Transverse colon (tissue), 4 donors: ENCODE measurements at regions not wholly inside any gene's neighbourhood (a gene's known extent, or its start where the extent isn't known, plus 50 kb on each side); places are given as distances from the start of the nearest gene placed in this dataset.

Source experiments
- DNase-seq: peaks from one replicate; pipeline ENCODE4 v3.0.0-alpha.2; 2019
- H3K27ac ChIP-seq, 4 donors: fragments of 200-600 bp; sonication (generic); 2 replicates each; pipeline ENCODE4 v1.5.1; 2016 to 2018; ENCODE audit warnings: inconsistent platforms in 4 of 4
- H3K27me3 ChIP-seq: fragments of 200-600 bp; sonication (generic); 2 replicates; pipeline ENCODE4 v1.5.1; 2017; ENCODE audit warnings: inconsistent platforms
- H3K36me3 ChIP-seq, 4 donors: fragments of 200-600 bp; sonication (generic); 2 replicates each; pipeline ENCODE4 v1.5.1; 2017 to 2019; ENCODE audit warnings: inconsistent platforms in 4 of 4
- H3K4me1 ChIP-seq, 4 donors: fragments of 200-600 bp; sonication (generic); 2 replicates each; pipeline ENCODE4 v1.5.1; 2017 to 2020; ENCODE audit warnings: inconsistent platforms in 4 of 4
- H3K4me3 ChIP-seq, 4 donors: fragments of 200-600 bp; sonication (generic); 1 replicate in 1 of 4; 2 replicates in 3 of 4; pipeline versions ENCODE4 v1.5.1 to v1.6.1; 2017 to 2019; ENCODE audit warnings: inconsistent platforms in 4 of 4
- H3K9me3 ChIP-seq, 2 donors: fragments of 200-600 bp; sonication (generic); 2 replicates each; pipeline ENCODE4 v1.5.1; 2017 to 2019; ENCODE audit warnings: inconsistent platforms in 2 of 2
- CTCF ChIP-seq, 5 experiments: fragments of 200-600 bp in 3 of 5; fragments of 450-650 bp in 2 of 5; sonication (generic) in 3 of 5; IDR thresholded peaks; 1 replicate in 2 of 5; 2 replicates in 3 of 5; pipeline ENCODE4 v1.5.1; 2016 to 2017; ENCODE audit warnings: antibody characterized with exemption in 5 of 5, inconsistent platforms in 3 of 5, mild to moderate bottlenecking in 2 of 5, moderate library complexity in 1 of 5
- EP300 ChIP-seq: sonication (generic); formaldehyde crosslinking; IDR thresholded peaks from one replicate; pipeline ENCODE4 v1.6.1; 2017; ENCODE audit warnings: antibody characterized with exemption, low read depth
- POLR2A ChIP-seq: fragments of 450-650 bp; IDR thresholded peaks from one replicate; pipeline ENCODE4 v1.6.1; 2016; ENCODE audit warnings: antibody characterized with exemption, mild to moderate bottlenecking, moderate library complexity
- POLR2AphosphoS5 ChIP-seq, 3 donors: sonication (generic); formaldehyde crosslinking; IDR thresholded peaks; one replicate each; pipeline ENCODE4 v1.6.1; 2016; ENCODE audit warnings: antibody characterized with exemption in 3 of 3
- WGBS, 2 donors: methylation state at CpG; one replicate each; pipeline ENCODE4 v1.1.5; 2018; ENCODE audit warnings: low coverage in 1 of 2; 5-methylcytosine and 5-hydroxymethylcytosine counted together
- in situ Hi-C, 4 donors: fragments of 200-750 bp; cut with MboI; loops; one replicate each; pipeline versions ENCODE4 v1.15.0 to v1.15.1; 2017; ENCODE audit warnings: low sequenced_read_pairs in 3 of 4, low pct_ligation_motif_present in 1 of 4, low pct_unique_long_range_greater_than_20kb in 1 of 4
- intact Hi-C: fragments of 100-400 bp; cut with DNase I; formaldehyde crosslinking; loops from one replicate; pipeline ENCODE4 v1.15.1; 2023; ENCODE audit warnings: low total_unique reads

GRCh38 chr11:90855531-90855930 lies 632.7 kb upstream of the CHORDC1 start:
- 79 to 90% methylated on average over 2 to 4 of the region's 4 CpGs for WGBS, 2 donors
- H3K4me1 ChIP-seq: no peaks in the 10 kb centered on the region
- H3K27me3 ChIP-seq: no peaks in the 10 kb centered on the region
- no peak for DNase-seq
- TF ChIP-seq POLR2A (no peak), POLR2AphosphoS5 (IDR thresholded peaks at IDR 0.05) (no peak), CTCF (IDR thresholded peaks at IDR 0.05) (no peak), EP300 (no peak)
- no peak overlapping the region for H3K27ac ChIP-seq
- no peak overlapping the region for H3K4me3 ChIP-seq
- in situ Hi-C loops (no loop called here), intact Hi-C loops (no loop called here)
- no peaks in the 10 kb centered on the region for H3K36me3 ChIP-seq
- peaks cover 0 to 3% of the 10 kb centered on the region in 2 donors for H3K9me3 ChIP-seq

GRCh38 chr11:90851196-90851595 lies 628.3 kb upstream of the CHORDC1 start:
- Histone ChIP-seq H3K4me3 (no peak overlapping the region), H3K27ac (no peak overlapping the region), H3K27me3 (no peaks in the 10 kb centered on the region), H3K4me1 (no peaks in the 10 kb centered on the region), H3K9me3 (no peaks in the 10 kb centered on the region), H3K36me3 (no peaks in the 10 kb centered on the region)
- in situ Hi-C loops (no loop called here), intact Hi-C loops (no loop called here)
- no peak for DNase-seq
- TF ChIP-seq POLR2A (no peak), POLR2AphosphoS5 (IDR thresholded peaks at IDR 0.05) (no peak), EP300 (no peak), CTCF (IDR thresholded peaks at IDR 0.05) (no peak)

GRCh38 chr11:90849312-90849711 lies 626.5 kb upstream of the CHORDC1 start:
- H3K4me3 ChIP-seq: no peak overlapping the region
- TF ChIP-seq POLR2AphosphoS5 (IDR thresholded peaks at IDR 0.05) (no peak), POLR2A (no peak), CTCF (IDR thresholded peaks at IDR 0.05) (no peak), EP300 (no peak)
- H3K27me3 ChIP-seq: no peaks in the 10 kb centered on the region
- intact Hi-C loops: no loop called here
- in situ Hi-C loops: no loop called here
- DNase-seq: no peak
- H3K36me3 ChIP-seq: no peaks in the 10 kb centered on the region
- H3K9me3 ChIP-seq: no peaks in the 10 kb centered on the region
- H3K4me1 ChIP-seq: no peaks in the 10 kb centered on the region
- no peak overlapping the region for H3K27ac ChIP-seq
- 87 to 100% methylated on average over 1 to 4 of the region's 4 CpGs for WGBS, 2 donors

- WGBS, 2 donors: 89 to 91% methylated on average over 1 of the region's 1 CpG
- no peak overlapping the region for H3K27ac ChIP-seq
- no peaks in the 10 kb centered on the region for H3K36me3 ChIP-seq
- DNase-seq: no peak
- TF ChIP-seq EP300 (no peak), CTCF (IDR thresholded peaks at IDR 0.05) (no peak), POLR2A (no peak), POLR2AphosphoS5 (IDR thresholded peaks at IDR 0.05) (no peak)
- H3K9me3 ChIP-seq: no peaks in the 10 kb centered on the region
- H3K27me3 ChIP-seq: no peaks in the 10 kb centered on the region
- no peaks in the 10 kb centered on the region for H3K4me1 ChIP-seq
- no peak overlapping the region for H3K4me3 ChIP-seq
- intact Hi-C loops (no loop called here), in situ Hi-C loops (no loop called here)
Observed at GRCh38 chr11:90847268-90847886, 624.5 kb upstream of the CHORDC1 start.
